Stimulated activated CD8-positive, alpha-beta memory T cell treated with anti-CD3 and anti-CD28 coated beads, Interleukin-2, amount 100 ng/mL, for 48 hours (primary cell): ENCODE measurements at regions not wholly inside any gene's neighbourhood (a gene's known extent, or its start where the extent isn't known, plus 50 kb on each side); places are given as distances from the start of the nearest gene placed in this dataset.

Experiments used
- DNase-seq, 2 donors: peaks; one replicate each; pipeline ENCODE4 v3.0.0-alpha.2; 2020; ENCODE audit warnings: low read depth in 2 of 2

- no peak for DNase-seq
Measured at GRCh38 chr10:128853537-128853936, 613.5 kb upstream of the MGMT start.

- DNase-seq = no peak
Measured at GRCh38 chr10:128854204-128854603, 612.8 kb upstream of the MGMT start.

DNA sequence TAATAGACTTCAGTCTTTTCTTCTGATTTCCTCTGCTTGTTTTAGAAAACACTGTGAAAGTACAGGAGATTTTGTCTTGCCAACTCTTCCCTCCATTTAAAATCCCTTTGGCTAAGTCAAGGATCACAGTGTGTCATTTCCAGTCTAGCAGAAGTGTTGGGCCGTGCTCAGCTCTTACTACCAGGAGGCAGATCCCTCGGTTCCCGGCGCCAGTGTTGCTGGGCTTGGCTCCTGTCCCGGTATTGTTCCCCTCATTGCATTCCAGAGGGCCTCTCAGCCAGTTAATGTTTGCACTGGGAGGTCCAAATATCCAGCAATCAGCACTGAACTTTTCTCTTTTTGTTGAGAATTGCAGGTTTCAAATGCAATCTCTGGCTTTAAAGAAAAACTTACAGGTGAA, 612.1 kb upstream of the MGMT start:
- DNase-seq = no peak

DNA sequence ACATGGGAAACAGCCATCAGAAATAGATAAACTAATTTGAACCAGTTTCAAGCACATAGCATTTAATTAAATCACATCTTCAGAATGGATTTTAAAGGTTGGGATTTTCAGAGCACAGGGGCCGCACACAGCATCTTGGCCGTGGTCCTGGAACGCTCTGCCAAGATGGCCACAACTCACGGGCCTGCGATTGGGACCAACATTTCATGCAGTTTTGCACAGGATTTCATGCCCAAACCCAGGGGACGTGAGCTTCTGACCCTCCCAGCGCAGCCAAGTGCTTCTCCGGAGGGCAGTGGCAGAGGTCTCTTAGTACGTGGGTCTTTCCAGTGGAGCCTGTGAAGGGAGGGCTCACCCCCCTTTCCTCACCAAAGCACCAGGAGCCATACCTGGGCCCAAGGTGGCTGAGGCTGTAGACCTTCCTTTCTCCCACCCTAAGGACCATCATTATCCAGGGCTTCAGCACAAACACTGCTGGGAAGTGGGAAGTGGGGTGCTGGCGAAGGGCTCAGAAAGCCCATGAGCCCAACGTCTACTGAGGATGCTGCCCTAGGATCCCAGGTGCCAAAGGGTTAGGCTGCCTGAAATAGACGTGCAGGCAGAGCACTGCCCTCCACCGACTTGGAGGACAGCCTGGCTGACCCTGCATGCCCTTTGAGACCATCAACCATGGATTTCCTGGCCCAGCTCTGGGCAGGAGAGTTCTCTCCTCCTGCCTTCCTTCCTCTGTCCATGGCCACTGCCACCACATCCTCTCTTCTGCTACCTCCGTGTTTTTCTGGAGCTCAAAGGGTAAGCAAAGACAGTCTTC, 611.2 kb upstream of the MGMT start:
- no peak for DNase-seq

DNA sequence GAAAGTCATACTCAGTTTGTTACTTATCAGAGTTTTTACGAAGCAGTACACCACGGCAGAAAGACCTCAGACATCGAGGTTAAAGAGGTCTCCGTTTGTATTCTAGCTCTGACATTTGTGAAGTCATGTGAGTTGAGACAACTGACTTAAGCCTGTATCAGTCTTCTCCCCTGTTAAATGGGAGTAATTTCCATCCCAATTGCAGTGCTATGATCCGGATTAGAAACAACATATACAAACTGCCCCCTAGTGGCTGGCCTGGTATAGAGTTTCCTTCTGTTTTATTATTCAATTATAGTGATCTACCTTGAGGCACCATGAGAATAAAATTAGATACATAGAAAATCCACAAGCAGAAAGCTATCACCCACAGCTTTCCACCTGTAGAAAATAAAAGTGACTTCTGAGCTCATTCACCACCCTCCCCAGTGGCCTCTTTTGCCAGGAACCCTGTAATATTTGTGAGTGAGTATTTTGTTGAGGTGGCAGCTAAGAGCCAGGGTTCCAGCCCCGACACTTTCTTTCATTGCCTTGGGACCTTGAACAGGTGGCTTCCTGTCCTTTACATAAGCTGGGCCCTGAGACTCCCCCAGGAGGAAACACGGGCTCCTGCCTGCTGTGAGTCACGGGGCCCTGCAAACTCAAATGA, 607.2 kb upstream of the MGMT start:
- peak; percentile 4 to 12 for DNase-seq

DNA sequence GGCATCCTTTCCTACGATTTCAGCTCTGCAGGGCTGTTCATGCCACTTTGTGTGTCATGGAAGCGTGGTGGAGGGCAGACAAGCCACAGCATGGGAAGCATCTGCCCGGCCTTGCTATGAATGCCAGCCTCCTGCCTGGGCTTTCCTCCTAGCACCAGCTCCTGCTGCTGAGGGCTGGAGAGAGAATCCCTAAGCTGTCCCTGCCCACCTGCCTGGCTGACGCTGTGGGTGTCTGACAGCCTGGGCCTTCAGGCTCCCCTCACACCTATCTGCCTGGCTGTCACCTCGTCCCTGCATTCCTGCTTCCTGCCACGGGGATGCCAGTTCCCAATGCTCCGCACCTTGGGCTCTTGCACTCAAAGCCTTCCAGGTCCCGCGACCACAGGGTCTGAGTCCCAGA, 606.5 kb upstream of the MGMT start:
- DNase-seq = no peak

GRCh38 chr10:128861018-128861901, 605.8 kb upstream of the MGMT start:
- DNase-seq = no peak

DNA sequence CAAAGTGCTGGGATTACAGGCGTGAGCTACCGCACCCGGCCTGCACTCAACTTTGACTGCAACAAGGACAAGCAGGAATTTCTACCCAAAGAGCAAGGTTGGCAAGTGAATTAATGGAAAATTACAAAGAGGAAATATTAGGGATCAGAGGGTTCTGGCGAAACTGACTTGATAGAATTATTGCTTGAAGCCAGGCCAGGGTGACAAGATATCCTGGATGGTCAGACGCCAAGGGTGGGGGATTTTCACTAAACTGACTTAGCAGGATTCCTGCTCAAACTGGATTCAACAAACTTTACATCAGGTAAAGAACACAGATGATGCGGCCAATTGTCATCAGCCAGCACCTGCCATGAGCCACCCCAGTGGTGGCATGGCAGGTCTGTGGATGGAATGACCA, 603.6 kb upstream of the MGMT start:
- no peak for DNase-seq

- DNase-seq = no peak
Measured at GRCh38 chr10:128863823-128864405, 603.1 kb upstream of the MGMT start.

DNA sequence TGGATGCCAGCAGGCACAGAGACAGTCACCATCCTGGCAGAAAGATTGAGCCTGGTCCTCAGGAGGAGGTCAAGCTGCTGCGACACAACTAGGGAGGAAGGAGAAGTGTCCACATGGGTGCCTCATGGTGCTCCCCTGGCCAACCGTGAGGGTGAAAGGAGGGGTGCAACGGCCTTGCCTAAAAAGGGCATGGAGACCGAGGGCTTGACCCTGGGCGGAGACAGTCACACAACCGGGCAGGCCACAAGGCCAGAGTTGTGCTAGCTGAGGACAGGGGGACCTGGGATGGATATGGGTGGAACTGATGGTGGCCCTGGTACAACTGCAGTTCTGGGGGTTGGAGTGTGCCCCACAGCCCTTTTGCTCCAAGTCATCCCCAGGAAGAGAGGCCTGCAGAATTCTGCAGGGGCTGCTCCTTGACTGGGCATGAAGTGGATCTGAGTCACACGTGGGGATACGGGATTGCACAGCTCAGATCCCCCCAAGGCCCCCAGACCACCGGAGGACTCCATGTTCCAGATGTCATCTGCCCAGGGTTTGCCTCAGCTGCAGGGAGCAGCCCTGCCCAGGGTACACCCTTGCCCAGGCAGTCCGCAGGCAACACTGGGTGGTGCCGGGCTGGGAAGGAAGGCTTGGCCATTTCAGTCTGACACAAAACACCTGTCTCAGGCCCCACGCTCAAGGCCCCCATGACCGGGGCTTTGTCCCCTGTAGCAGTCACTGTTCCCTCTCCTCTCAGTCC, 602.3 kb upstream of the MGMT start:
- no peak for DNase-seq

- no peak for DNase-seq
Measured at GRCh38 chr10:128865436-128866195, 601.4 kb upstream of the MGMT start.

- DNase-seq = no peak
Measured at GRCh38 chr10:128866551-128866950, 600.5 kb upstream of the MGMT start.

DNA sequence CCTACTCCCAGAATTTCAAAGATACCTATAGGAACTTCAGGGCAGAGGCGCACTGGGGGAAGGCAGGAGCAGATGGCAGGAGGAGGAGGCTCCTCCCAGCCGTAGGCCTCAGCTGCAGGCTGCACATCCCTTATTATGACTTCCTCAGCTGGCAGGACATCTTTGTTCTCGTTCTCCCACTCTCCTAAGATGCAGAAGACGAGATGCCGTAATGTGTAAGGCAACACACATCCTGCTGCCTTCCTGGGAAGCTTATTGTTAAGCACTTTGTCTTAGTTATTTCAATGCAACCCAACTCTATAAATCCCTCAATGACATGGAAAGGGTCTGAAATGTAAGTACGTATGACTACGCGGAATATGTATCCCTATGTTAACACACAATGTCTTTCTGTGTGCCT, 599.8 kb upstream of the MGMT start:
- no peak for DNase-seq

- no peak for DNase-seq
Measured at GRCh38 chr10:128867819-128868218, 599.2 kb upstream of the MGMT start.

DNA sequence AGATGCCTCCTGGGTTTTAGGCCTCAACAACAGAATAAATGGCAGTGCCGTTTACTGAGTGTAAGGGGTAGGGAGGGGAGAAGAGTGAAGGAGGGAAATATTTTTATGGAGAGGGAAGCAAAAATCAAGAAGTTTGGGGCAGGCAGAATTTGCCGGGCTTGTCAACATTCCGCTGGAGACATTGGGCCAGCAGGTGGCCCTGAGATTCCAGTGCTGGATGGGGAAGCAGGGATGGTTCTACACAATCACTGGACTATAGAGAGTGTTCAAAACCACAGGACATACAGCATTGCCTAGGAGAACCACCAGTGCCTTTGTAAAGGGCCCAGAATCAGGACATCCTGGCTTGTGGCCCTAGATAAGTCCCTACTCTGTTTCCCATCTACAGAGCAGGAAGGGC, 598.6 kb upstream of the MGMT start:
- DNase-seq = no peak

DNA sequence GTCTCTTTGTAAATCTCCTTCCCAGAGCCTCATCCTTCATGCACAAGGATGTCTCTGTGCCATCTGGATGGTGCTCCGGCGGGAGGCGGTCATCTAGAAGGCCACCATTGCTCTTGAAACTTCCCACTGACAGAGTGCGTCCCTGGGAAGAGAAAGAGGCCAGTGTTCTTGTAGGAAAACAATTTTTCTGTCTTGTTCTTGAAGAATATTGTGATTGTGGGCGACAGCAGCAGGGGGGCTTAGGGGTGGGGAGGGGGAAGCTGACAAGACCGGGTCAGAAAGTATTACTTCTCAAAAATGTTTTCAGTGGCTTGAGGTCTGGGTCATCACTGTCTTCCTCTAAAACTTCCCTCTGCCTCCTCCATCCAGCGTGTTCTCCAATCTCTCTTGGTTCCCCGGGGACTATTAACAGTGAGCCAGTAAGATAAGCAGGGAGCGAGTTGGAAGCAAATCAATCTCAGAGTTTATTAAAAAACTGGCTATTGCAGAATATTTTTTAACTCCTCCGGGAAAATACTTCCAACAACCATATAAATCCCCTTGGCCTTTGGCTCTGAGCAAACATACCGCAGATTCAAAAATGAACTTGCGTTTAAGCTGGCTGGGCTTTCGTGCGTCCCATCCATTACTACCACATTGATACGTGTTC, 597.8 kb upstream of the MGMT start:
- DNase-seq = no peak

DNA sequence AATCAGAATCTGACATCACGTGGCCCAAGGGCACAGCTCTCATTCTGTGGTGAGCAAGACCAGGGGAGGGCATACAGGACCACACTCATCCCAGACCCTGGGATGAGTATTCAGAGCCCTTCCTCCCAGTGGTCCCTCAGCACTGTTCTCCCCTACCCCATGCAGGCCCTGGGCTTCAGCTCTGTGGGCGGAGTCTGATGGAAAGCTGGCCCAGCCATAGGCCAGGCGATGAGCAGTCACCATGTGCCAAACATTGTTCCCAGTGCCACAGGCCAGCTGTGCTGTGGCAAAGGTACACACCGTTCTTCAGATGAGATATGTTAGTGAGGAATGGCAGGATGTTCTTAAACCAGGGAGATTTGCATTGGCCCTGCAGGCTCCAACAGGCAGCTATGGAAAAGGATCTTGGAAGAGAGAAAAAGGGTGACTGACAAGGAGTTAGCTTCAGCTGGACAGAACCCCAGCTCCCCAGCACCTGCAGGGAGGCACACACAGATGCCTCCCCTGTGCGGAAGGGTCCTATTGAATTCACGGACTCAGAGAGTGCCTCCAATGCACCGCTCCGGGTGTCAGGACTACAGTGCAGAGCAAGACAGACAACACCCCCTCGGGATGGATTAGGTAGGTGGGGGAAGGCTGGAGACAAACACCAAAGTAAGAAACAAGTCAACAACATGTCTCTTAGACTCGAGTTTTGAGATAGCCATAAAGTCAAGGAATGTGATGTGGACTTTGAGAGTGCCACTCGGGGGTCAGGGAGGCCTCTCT, 596.0 kb upstream of the MGMT start:
- no peak for DNase-seq

DNA sequence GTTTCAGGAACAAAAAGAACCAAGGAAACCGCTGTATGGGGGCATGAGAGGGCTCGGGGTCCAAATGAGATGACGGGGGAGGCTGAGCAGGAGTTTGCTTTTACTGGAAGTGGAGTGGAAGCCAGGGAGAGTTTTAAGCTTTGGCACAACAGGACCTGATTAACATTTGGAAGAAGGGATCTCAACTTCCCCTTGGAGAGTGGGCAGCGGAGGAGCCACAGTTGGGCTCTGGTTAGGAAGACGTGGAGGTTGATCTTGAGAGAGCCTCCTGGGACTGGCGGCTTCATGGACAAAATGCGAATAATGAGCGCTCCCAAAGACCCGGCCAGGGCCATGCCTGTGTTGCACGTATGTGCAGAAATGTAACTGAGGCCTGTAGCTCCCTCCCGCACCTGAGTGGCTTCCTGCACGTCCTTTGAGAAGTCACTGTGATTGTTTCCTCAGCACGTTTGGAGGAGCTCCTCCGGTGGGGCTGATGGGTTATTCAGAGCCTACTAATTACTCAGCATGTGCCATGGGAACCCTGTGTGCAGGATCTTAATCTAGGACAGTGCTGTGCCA, 595.3 kb upstream of the MGMT start:
- no peak for DNase-seq

- DNase-seq = no peak
Measured at GRCh38 chr10:128873411-128874054, 593.5 kb upstream of the MGMT start.
